IPS-15b (cell line): ENCODE measurements at regions not wholly inside any gene's neighbourhood (a gene's known extent, or its start where the extent isn't known, plus 50 kb on each side); places are given as distances from the start of the nearest gene placed in this dataset.
"Not testable (repeated sequence)": the region's sequence is repeated elsewhere in the genome, so short reads cannot be mapped to it uniquely, and the experiment has no call there.

Experiments
- H3K27me3 ChIP-seq: one replicate; pipeline ENCODE4 v1.6.1; 2013; ENCODE audit warnings: low read length; ENCODE audit not compliant: control insufficient read depth, insufficient read depth
- H3K36me3 ChIP-seq: one replicate; pipeline ENCODE4 v1.6.1; 2013; ENCODE audit warnings: low read length; ENCODE audit not compliant: control insufficient read depth, insufficient read depth
- H3K4me1 ChIP-seq: one replicate; pipeline ENCODE4 v1.6.1; 2013; ENCODE audit warnings: mild to moderate bottlenecking, low read length; ENCODE audit not compliant: control insufficient read depth, insufficient read depth
- H3K4me3 ChIP-seq: one replicate; pipeline ENCODE4 v1.5.1; 2013; ENCODE audit warnings: low read depth, low read length
- H3K9ac ChIP-seq: one replicate; pipeline ENCODE4 v1.6.1; 2013; ENCODE audit warnings: low read depth, mild to moderate bottlenecking, low read length
- H3K9me3 ChIP-seq: one replicate; pipeline ENCODE4 v1.6.1; 2013; ENCODE audit warnings: mild to moderate bottlenecking, low read length; ENCODE audit not compliant: control insufficient read depth, insufficient read depth

DNA sequence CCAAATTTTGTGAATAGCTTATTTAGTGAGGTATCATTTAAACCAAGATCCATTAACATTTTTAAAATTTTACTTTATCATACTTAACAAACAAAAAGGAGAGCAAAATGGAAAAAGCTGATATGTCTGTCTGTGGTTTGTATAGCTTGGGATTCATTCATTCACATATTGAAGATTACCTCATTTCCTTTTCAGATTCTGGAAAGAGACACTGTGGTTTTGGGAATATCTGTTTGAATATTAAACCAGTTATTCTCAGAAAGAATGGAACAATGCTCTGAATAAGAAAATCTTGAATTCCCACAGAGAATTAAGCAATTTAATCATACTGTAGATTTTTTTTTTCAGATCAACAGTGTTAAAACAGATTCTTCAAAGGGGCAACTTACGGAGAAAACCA, 93.8 kb upstream of the PRDX6 start:
- Histone ChIP-seq H3K4me3 (no peak overlapping the region), H3K9ac (no peak overlapping the region), H3K9me3 (no peaks in the 10 kb centered on the region), H3K36me3 (no peaks in the 10 kb centered on the region), H3K4me1 (no peaks in the 10 kb centered on the region), H3K27me3 (no peaks in the 10 kb centered on the region)

DNA sequence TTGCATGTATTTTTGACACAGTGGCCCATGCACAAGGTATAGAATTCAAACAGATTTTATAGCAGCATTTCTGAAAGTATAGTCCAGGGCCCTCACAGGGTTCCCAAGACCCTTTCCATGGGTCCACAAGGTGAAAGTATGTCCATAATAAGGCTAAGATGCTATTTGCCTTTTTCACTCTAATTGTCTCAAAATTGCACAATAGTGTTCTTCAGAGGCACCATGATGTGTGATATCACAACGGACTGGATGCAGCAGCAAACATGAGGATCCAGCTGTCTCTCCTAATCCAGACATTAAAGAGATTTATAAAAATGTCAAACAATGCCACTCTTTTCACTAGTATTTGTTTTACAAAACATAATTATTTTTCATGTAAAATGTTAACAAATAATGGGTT, 88.8 kb upstream of the PRDX6 start:
- Histone ChIP-seq H3K4me3 (no peak overlapping the region), H3K4me1 (no peaks in the 10 kb centered on the region), H3K9me3 (no peaks in the 10 kb centered on the region), H3K36me3 (no peaks in the 10 kb centered on the region), H3K9ac (no peak overlapping the region), H3K27me3 (no peaks in the 10 kb centered on the region)

- H3K4me3 ChIP-seq: no peak overlapping the region
- H3K27me3 ChIP-seq: no peaks in the 10 kb centered on the region
- no peak overlapping the region for H3K9ac ChIP-seq
- no peaks in the 10 kb centered on the region for H3K36me3 ChIP-seq
- H3K4me1 ChIP-seq: no peaks in the 10 kb centered on the region
- H3K9me3 ChIP-seq: no peaks in the 10 kb centered on the region
These were observed 84.1 kb upstream of the PRDX6 start for GRCh38 chr1:173392895-173393658.

DNA sequence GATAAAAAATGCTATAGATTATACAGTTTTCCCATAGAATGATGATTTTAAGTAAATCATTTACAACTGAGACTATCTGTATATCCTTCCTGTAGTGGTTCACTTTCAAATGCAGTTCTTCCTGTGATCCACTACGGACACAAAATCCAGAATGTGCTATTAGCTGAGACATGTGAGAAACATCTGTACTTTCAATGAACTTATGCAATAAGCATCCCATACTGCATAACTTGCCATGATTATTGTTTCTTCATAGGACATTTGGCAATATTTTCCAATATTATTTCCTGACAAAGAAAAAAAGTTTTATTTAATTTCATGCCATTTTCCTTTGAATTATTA, 83.5 kb upstream of the PRDX6 start:
- no peaks in the 10 kb centered on the region for H3K9me3 ChIP-seq
- H3K9ac ChIP-seq: no peak overlapping the region
- no peak overlapping the region for H3K4me3 ChIP-seq
- H3K36me3 ChIP-seq: no peaks in the 10 kb centered on the region
- H3K4me1 ChIP-seq: no peaks in the 10 kb centered on the region
- no peaks in the 10 kb centered on the region for H3K27me3 ChIP-seq

DNA sequence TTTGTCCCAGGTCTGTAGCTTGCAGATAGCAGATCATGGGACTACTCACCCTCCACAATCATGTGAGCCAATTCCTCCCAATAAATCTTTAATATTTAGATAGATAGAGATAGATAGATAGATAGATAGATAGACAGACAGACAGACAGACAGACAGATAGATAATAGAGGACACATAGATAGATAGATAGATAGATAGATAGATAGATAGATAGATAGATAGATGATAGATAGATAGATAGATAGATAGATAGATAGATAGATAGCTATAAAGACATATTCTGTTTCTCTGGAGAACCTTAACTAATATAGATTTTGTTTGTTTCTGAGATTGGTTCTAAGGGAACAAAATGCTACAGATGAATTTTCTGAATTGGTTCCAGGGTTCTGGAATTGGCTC, 82.3 kb upstream of the PRDX6 start:
- H3K36me3 ChIP-seq, H3K27me3 ChIP-seq, H3K4me3 ChIP-seq, H3K9ac ChIP-seq, H3K9me3 ChIP-seq, H3K4me1 ChIP-seq: not testable (repeated sequence)

DNA sequence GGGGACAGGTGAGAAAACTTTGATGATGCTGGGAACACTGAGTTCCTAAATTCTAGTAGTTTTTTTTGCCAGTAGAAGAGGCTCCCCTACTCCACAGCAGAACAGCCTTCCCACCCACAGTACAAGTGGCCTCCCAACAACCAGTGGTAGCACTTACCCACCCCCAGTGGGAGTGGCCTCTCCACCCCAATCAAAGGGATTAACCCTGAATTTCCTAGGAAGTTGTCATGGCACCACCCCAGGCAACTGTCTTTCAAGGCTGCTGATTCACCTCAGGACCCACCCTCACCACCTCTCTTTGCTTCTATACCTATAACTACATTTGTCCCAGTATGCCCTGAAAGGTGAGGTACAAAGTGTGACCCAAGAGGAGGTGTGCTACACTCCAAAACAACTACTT, 81.4 kb upstream of the PRDX6 start:
- no peak overlapping the region for H3K4me3 ChIP-seq
- no peak overlapping the region for H3K9ac ChIP-seq
- H3K36me3 ChIP-seq: no peaks in the 10 kb centered on the region
- peaks cover 5% of the 10 kb centered on the region for H3K4me1 ChIP-seq
- H3K9me3 ChIP-seq: no peaks in the 10 kb centered on the region
- H3K27me3 ChIP-seq: no peaks in the 10 kb centered on the region

GRCh38 chr1:173400387-173400995, 76.6 kb upstream of the PRDX6 start:
- no peaks in the 10 kb centered on the region for H3K9me3 ChIP-seq
- H3K27me3 ChIP-seq: no peaks in the 10 kb centered on the region
- H3K4me1 ChIP-seq: peaks cover 10% of the 10 kb centered on the region
- no peak overlapping the region for H3K9ac ChIP-seq
- H3K36me3 ChIP-seq: no peaks in the 10 kb centered on the region
- H3K4me3 ChIP-seq: no peak overlapping the region

- Histone ChIP-seq H3K9ac (no peak overlapping the region), H3K9me3 (no peaks in the 10 kb centered on the region), H3K27me3 (no peaks in the 10 kb centered on the region), H3K4me3 (no peak overlapping the region), H3K36me3 (no peaks in the 10 kb centered on the region), H3K4me1 (peaks cover 10% of the 10 kb centered on the region)
These were observed 73.1 kb upstream of the PRDX6 start for GRCh38 chr1:173403996-173404395.

GRCh38 chr1:173405281-173405680, 71.9 kb upstream of the PRDX6 start:
- no peak overlapping the region for H3K4me3 ChIP-seq

DNA sequence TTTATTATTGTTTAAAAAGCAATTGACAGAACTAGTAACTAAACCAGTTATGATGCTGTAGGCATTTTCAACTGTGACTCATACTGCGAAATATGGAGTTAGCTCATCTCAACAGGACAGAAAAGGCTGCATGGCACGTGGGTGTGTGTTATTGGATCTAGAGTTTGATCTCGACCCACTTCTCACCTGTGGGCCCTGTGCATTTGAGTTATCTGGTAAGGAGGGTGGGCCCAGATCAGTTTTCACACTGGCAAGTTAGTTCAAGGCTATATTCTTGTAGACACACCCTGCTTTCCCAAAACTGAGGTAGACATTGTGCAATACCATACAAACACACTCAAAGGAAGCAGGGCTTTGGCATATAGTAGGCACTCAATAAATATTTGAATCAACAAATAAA, 71.3 kb upstream of the PRDX6 start:
- Histone ChIP-seq H3K4me1 (peaks cover 5% of the 10 kb centered on the region), H3K27me3 (no peaks in the 10 kb centered on the region), H3K9ac (no peak overlapping the region), H3K36me3 (no peaks in the 10 kb centered on the region), H3K9me3 (no peaks in the 10 kb centered on the region), H3K4me3 (no peak overlapping the region)

More at GRCh38 chr1:173405281-173405680, 71.9 kb upstream of the PRDX6 start:
- Histone ChIP-seq H3K9ac (no peak overlapping the region), H3K36me3 (no peaks in the 10 kb centered on the region), H3K27me3 (no peaks in the 10 kb centered on the region), H3K9me3 (no peaks in the 10 kb centered on the region), H3K4me1 (peaks cover 5% of the 10 kb centered on the region)

DNA sequence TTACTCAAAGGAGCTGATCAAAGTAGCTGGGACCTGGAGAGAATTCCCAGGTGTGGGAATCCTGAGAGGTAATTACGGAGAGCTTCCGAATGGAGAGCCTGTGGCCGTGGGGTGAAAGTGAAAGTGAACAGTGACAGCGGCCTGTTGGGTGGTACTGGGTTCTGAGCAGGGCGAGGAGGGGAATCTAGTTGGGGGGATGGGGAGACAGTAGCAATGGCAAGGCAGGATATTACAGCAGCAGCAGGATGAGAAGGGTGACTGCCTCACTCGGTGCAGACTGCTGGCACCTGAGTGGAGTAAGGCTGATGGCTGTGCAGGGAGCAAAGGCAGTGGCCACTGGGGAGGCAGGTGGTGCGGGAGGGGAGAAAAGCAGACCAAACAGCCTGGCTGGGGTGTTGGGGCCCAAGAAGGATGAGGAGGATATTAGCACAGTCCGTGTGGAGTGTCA, 70.3 kb upstream of the PRDX6 start:
- Histone ChIP-seq H3K4me3 (no peak overlapping the region), H3K9ac (peak overlapping the region; percentile 24)

DNA sequence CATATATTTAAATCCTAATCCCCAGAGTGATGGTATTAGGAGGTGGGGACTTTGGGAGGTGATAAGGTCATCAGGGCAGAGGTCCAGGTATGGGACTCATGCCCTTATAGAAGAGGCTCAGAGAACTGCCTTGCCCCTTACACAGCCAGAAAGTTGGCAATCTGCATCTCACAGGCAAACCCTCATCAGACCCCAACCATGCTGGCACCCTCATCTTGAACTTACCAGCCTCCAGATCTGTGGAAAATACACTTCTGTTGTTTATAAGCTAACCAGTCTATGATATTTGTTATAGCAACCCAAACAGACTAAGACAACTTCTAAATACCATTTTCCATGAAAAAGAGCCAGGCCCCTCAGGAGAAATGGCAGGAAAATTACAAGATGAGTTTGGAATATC, 69.3 kb upstream of the PRDX6 start:
- H3K9me3 ChIP-seq: no peaks in the 10 kb centered on the region
- no peak overlapping the region for H3K4me3 ChIP-seq
- H3K4me1 ChIP-seq: no peaks in the 10 kb centered on the region
- no peaks in the 10 kb centered on the region for H3K36me3 ChIP-seq
- H3K9ac ChIP-seq: no peak overlapping the region
- no peaks in the 10 kb centered on the region for H3K27me3 ChIP-seq

More for the DNA sequence above, 70.3 kb upstream of the PRDX6 start:
- no peaks in the 10 kb centered on the region for H3K36me3 ChIP-seq
- no peaks in the 10 kb centered on the region for H3K9me3 ChIP-seq
- H3K27me3 ChIP-seq: no peaks in the 10 kb centered on the region
- no peaks in the 10 kb centered on the region for H3K4me1 ChIP-seq
